ENCODE measurements at regions not wholly inside any gene's neighbourhood (a gene's known extent, or its start where the extent isn't known, plus 50 kb on each side); places are given as distances from the start of the nearest gene placed in this dataset.

- TF ChIP-seq EZH2 (IDR thresholded peaks at IDR 0.05; ENCODE audit: insufficient read depth, poor library complexity, severe bottlenecking) (no peak), EZH2phosphoT487 (IDR thresholded peaks at IDR 0.05; ENCODE audit: insufficient read depth, low read depth) (no peak)
Measured at GRCh38 chr16:17885659-17886207, 415.0 kb upstream of the XYLT1 start.
